HG02642 (cell line): ENCODE measurements at regions not wholly inside any gene's neighbourhood (a gene's known extent, or its start where the extent isn't known, plus 50 kb on each side); places are given as distances from the start of the nearest gene placed in this dataset.

Source experiments
- ATAC-seq: cut with Tn5 transposase; IDR thresholded peaks from one replicate; pipeline ENCODE4 v1.9.1; 2021; ENCODE audit warnings: mild to moderate bottlenecking; ENCODE audit not compliant: unreplicated experiment, poor library complexity

GRCh38 chrX:30955687-30956086, 66.6 kb upstream of the TAB3 start:
- ATAC-seq: no peak

- no peak for ATAC-seq
These were observed 61.9 kb upstream of the TAB3 start for GRCh38 chrX:30951003-30951402.

GRCh38 chrX:30950391-30950790, 61.3 kb upstream of the TAB3 start:
- ATAC-seq: no peak

- no peak for ATAC-seq
These were observed 60.5 kb upstream of the TAB3 start for GRCh38 chrX:30949554-30949953.

- no peak for ATAC-seq
These were observed 59.6 kb upstream of the TAB3 start for GRCh38 chrX:30948626-30949025.

GRCh38 chrX:30948051-30948450, 59.0 kb upstream of the TAB3 start:
- ATAC-seq: no peak

- no peak for ATAC-seq
These were observed 54.9 kb upstream of the TAB3 start for GRCh38 chrX:30943984-30944383.

- no peak for ATAC-seq
These were observed 52.8 kb upstream of the TAB3 start for GRCh38 chrX:30941898-30942297.

GRCh38 chrX:30939928-30940327, 50.9 kb upstream of the TAB3 start:
- ATAC-seq: no peak
